ENCODE measurements at regions not wholly inside any gene's neighbourhood (a gene's known extent, or its start where the extent isn't known, plus 50 kb on each side); places are given as distances from the start of the nearest gene placed in this dataset.

DNA sequence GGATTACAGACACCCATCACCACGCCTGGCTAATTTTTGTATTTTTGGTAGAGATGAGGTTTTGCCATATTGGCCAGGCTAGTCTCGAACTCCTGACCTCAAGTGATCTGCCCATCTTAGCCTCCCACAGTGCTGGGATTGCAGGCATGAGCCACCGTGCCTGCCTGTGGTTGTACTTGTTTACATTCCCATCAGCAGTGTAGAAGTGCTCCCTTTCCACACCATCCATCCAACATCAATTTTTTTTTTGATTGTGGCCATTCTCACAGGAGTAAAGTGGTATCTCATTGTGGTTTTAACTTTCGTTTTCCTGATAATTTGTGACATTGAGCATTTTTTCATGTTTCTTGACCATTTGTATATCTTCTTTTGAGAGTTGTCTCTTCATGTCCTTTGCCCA lies 1019.4 kb upstream of the SLC10A2 start:
- no peak for DNase-seq (ENCODE audit: low read depth)
- TF ChIP-seq, protein P1, sequence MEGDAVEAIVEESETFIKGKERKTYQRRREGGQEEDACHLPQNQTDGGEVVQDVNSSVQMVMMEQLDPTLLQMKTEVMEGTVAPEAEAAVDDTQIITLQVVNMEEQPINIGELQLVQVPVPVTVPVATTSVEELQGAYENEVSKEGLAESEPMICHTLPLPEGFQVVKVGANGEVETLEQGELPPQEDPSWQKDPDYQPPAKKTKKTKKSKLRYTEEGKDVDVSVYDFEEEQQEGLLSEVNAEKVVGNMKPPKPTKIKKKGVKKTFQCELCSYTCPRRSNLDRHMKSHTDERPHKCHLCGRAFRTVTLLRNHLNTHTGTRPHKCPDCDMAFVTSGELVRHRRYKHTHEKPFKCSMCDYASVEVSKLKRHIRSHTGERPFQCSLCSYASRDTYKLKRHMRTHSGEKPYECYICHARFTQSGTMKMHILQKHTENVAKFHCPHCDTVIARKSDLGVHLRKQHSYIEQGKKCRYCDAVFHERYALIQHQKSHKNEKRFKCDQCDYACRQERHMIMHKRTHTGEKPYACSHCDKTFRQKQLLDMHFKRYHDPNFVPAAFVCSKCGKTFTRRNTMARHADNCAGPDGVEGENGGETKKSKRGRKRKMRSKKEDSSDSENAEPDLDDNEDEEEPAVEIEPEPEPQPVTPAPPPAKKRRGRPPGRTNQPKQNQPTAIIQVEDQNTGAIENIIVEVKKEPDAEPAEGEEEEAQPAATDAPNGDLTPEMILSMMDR (IDR thresholded peaks at IDR 0.05; ENCODE audit: control insufficient read depth, extremely low read depth, insufficient read depth), result no peak
- H3K4me3 ChIP-seq (ENCODE audit: low read depth, low read length), result no peak overlapping the region

DNA sequence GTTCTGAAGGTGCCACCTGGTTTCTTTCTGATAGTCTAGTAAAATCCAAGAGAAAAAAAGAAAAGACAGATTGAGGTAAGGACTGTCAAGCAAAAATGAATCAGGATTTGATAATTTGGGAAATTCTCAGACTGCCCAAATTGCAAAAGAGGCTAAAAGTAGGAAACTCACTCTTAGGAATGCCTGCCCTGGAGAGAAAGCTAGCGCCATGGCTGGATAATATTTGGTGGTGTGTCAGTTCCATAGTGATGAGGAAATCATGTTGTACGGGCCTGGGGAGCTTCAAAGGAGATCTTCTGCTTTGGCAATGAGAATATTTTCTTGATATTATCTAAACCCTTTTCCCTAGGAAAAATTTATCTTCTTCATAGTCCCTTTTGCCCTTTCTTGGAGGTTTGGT lies 1008.1 kb upstream of the SLC10A2 start:
- DNase-seq (ENCODE audit: low read depth), result no peak
- TF ChIP-seq, protein P1 (IDR thresholded peaks at IDR 0.05; ENCODE audit: control insufficient read depth, extremely low read depth, insufficient read depth), result no peak
- no peak overlapping the region for H3K4me3 ChIP-seq (ENCODE audit: low read depth, low read length)

DNA sequence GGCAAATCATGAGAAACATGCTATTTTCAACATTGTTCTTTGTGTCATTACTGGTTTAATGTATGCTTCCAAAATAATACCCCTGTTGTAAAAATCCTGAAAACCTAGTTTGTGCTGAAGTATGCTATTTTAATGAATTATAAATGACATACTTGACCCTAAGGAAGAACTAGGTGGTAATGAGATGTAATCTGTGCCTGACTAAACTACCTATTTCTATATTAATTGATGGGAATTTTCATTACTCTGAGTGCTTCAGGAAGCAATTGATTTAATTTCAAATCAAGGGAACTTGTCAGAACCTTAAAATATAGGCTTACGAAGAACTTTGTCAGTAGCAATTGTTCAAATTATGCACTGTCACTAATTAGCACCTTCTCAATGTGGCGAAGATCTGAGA lies 1005.6 kb upstream of the SLC10A2 start:
- DNase-seq (ENCODE audit: low read depth), result no peak

DNA sequence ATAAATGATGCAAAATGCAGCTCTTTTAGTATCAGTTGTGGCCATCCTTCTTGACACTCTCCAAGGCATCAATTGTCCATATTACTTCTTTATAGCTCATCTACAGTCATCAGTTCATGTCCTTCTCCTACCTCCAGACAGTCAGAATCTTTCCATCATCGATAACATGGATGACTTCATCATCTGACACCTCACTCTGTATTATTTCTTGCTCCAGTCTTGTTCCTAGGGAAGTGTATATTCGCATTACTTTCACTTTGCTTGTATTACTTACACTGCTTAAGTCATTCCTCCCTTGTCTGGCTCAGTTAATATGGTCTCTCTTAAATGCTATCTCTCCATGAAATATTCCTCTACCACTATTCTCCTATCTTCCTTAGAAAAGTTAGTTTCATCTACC lies 999.1 kb upstream of the SLC10A2 start:
- no peak for DNase-seq (ENCODE audit: low read depth)
- no peak overlapping the region for H3K4me3 ChIP-seq (ENCODE audit: low read depth, low read length)
- TF ChIP-seq, protein P1 (IDR thresholded peaks at IDR 0.05; ENCODE audit: control insufficient read depth, extremely low read depth, insufficient read depth), result no peak

More for the DNA sequence above, 1005.6 kb upstream of the SLC10A2 start:
- no peak overlapping the region for H3K4me3 ChIP-seq (ENCODE audit: low read depth, low read length)
- TF ChIP-seq, protein P1 (IDR thresholded peaks at IDR 0.05; ENCODE audit: control insufficient read depth, extremely low read depth, insufficient read depth), result no peak

DNA sequence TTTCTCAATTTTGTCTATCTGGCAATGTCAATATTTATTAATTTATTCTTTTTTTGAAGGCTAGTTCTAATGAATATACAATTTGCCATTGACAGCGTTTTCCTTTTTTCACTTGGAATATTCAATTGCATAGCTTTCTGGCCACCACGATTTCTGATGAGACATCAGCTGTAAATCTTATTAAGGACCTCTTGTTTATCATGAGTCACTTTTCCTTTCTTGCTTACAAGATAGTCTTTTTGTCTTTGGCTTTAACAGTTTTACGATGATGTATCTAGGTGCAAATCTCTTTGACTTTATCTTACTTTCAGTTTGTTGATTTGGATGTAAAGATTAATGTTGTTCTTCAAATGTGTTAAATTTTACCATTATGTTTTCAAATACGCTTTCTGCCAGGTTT lies 991.6 kb upstream of the SLC10A2 start:
- TF ChIP-seq, protein P1 (IDR thresholded peaks at IDR 0.05; ENCODE audit: control insufficient read depth, extremely low read depth, insufficient read depth), result no peak
- DNase-seq (ENCODE audit: low read depth), result no peak
- no peak overlapping the region for H3K4me3 ChIP-seq (ENCODE audit: low read depth, low read length)

DNA sequence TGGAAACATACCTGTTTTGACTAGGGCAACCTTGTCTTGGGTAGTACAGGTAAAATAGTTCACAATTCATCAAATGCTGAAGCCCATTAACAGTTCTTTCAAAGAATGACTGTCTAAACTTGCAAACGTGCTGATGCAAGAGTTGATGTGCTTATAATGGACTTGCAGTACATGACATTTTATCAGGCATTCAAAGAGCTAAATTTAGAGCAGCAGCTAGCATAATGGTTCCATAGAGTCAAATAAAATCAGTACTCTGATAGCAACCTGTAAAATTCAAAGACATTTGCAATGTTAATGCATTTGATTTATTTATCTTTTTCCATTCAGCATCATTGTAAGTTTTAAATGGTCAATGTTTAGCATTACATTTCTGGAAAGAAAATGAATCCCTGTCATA lies 979.7 kb upstream of the SLC10A2 start:
- DNase-seq (ENCODE audit: low read depth), result no peak
- no peak overlapping the region for H3K4me3 ChIP-seq (ENCODE audit: low read depth, low read length)
- TF ChIP-seq, protein P1 (IDR thresholded peaks at IDR 0.05; ENCODE audit: control insufficient read depth, extremely low read depth, insufficient read depth), result no peak

DNA sequence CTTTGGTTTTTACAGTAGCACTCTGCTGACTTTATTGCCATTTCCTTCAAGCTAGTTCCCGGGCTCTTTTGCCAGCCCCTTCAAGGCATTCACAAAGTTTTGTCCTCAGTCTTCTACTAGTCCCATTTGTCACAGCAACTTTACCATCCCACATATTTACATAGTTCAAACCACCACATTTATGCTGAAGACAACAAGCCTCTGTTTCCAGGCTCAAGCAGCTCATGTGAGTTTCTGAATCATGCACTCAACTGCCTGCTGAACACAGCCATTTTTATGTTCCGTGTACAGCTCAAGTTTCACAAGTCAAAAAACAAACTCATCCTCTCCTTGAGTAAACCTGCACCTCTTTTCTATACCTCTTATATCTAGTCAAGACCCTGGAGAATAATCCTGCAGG lies 977.0 kb upstream of the SLC10A2 start:
- no peak overlapping the region for H3K4me3 ChIP-seq (ENCODE audit: low read depth, low read length)
- no peak for DNase-seq (ENCODE audit: low read depth)
- TF ChIP-seq, protein P1 (IDR thresholded peaks at IDR 0.05; ENCODE audit: control insufficient read depth, extremely low read depth, insufficient read depth), result no peak

All from LNCaP clone FGC (cell line).